H9 (cell line): ENCODE measurements at regions not wholly inside any gene's neighbourhood (a gene's known extent, or its start where the extent isn't known, plus 50 kb on each side); places are given as distances from the start of the nearest gene placed in this dataset.

Source experiments
- DNase-seq: peaks from one replicate; pipeline ENCODE4 v3.0.0-alpha.2; 2017
- H2AFZ ChIP-seq: one replicate; pipeline ENCODE4 v1.6.1; 2013; ENCODE audit warnings: mild to moderate bottlenecking, low read length, control low read depth, moderate library complexity
- H2AK5ac ChIP-seq: 2 replicates; pipeline ENCODE4 v1.6.1; 2013; ENCODE audit warnings: low read length, control low read depth, mixed read lengths; ENCODE audit not compliant: insufficient read length
- H2BK120ac ChIP-seq: one replicate; pipeline ENCODE4 v1.6.1; 2013; ENCODE audit warnings: low read depth, mild to moderate bottlenecking, low read length, control low read depth, inconsistent platforms; ENCODE audit not compliant: poor library complexity, severe bottlenecking
- H2BK12ac ChIP-seq: 2 replicates; pipeline ENCODE4 v1.6.1; 2013; ENCODE audit warnings: low read length, control low read depth, mixed read lengths, low read depth; ENCODE audit not compliant: insufficient read length
- H2BK15ac ChIP-seq: 2 replicates; pipeline ENCODE4 v1.6.1; 2013; ENCODE audit warnings: low read depth, low read length, control low read depth
- H2BK20ac ChIP-seq: one replicate; pipeline ENCODE4 v1.6.1; 2013; ENCODE audit warnings: low read depth, mild to moderate bottlenecking, low read length, control low read depth, inconsistent platforms; ENCODE audit not compliant: poor library complexity, severe bottlenecking
- H2BK5ac ChIP-seq: 2 replicates; pipeline ENCODE4 v1.6.1; 2013; ENCODE audit warnings: low read length, control low read depth, mixed read lengths; ENCODE audit not compliant: insufficient read length
- H3K14ac ChIP-seq: 2 replicates; pipeline ENCODE4 v1.6.1; 2013; ENCODE audit warnings: low read length, control low read depth; ENCODE audit not compliant: insufficient read depth
- H3K18ac ChIP-seq: 2 replicates; pipeline ENCODE4 v1.6.1; 2013; ENCODE audit warnings: low read depth, mild to moderate bottlenecking, mixed read lengths, low read length, control low read depth; ENCODE audit not compliant: insufficient read length
- H3K23ac ChIP-seq: 2 replicates; pipeline ENCODE4 v1.6.1; 2013; ENCODE audit warnings: low read length, control low read depth, mixed read lengths, low read depth; ENCODE audit not compliant: insufficient read length
- H3K23me2 ChIP-seq: 2 replicates; pipeline ENCODE4 v1.6.1; 2013; ENCODE audit warnings: low read depth, mild to moderate bottlenecking, mixed read lengths, low read length, control low read depth; ENCODE audit not compliant: insufficient read length, poor library complexity, severe bottlenecking
- H3K27ac ChIP-seq: 2 replicates; pipeline ENCODE4 v1.5.1; 2013; ENCODE audit warnings: low read length, control low read depth, mixed read lengths, low read depth; ENCODE audit not compliant: insufficient read length
- H3K27me3 ChIP-seq: 2 replicates; pipeline ENCODE4 v1.6.1; 2013; ENCODE audit warnings: low read length, control low read depth, inconsistent platforms; ENCODE audit not compliant: insufficient read depth
- H3K4ac ChIP-seq: 2 replicates; pipeline ENCODE4 v1.6.1; 2013; ENCODE audit warnings: low read depth, mild to moderate bottlenecking, control low read depth, inconsistent platforms, low read length, moderate library complexity
- H3K4me1 ChIP-seq: 2 replicates; pipeline ENCODE4 v1.6.1; 2013; ENCODE audit warnings: low read length, control low read depth, inconsistent platforms; ENCODE audit not compliant: insufficient read depth
- H3K4me2 ChIP-seq: 2 replicates; pipeline ENCODE4 v1.6.1; 2013; ENCODE audit warnings: low read length, control low read depth, mixed read lengths; ENCODE audit not compliant: insufficient read length, insufficient read depth
- H3K56ac ChIP-seq: 2 replicates; pipeline ENCODE4 v1.6.1; 2013; ENCODE audit warnings: low read depth, mild to moderate bottlenecking, mixed read lengths, low read length, control low read depth; ENCODE audit not compliant: insufficient read length
- H3K79me1 ChIP-seq: 2 replicates; pipeline ENCODE4 v1.6.1; 2013; ENCODE audit warnings: low read depth, mild to moderate bottlenecking, moderate library complexity, low read length, control low read depth, inconsistent platforms; ENCODE audit not compliant: insufficient read depth, poor library complexity, severe bottlenecking
- H3K79me2 ChIP-seq: 2 replicates; pipeline ENCODE4 v1.6.1; 2013; ENCODE audit warnings: low read length, control low read depth, inconsistent platforms; ENCODE audit not compliant: insufficient read depth
- H3K9ac ChIP-seq: 2 replicates; pipeline ENCODE4 v1.6.1; 2013; ENCODE audit warnings: low read length, control low read depth, mixed read lengths; ENCODE audit not compliant: insufficient read length; ENCODE audit errors: extremely low read depth
- H3K9me3 ChIP-seq: one replicate; pipeline ENCODE4 v1.6.1; 2013; ENCODE audit warnings: low read depth, low read length, inconsistent platforms; ENCODE audit not compliant: control insufficient read depth
- H3T11ph ChIP-seq: one replicate; pipeline ENCODE4 v1.6.1; 2013; ENCODE audit warnings: mild to moderate bottlenecking, low read length, control low read depth, inconsistent platforms
- H4K20me1 ChIP-seq: one replicate; pipeline ENCODE4 v1.6.1; 2013; ENCODE audit not compliant: control insufficient read depth, insufficient read length, insufficient read depth
- H4K5ac ChIP-seq: 2 replicates; pipeline ENCODE4 v1.6.1; 2013; ENCODE audit warnings: low read depth, mild to moderate bottlenecking, mixed read lengths, low read length, control low read depth; ENCODE audit not compliant: insufficient read length
- H4K8ac ChIP-seq: replicated peaks from 2 replicates; pipeline ENCODE4 v1.6.1; 2013; ENCODE audit warnings: low read length, control low read depth, mixed read lengths, low read depth; ENCODE audit not compliant: insufficient read length
- H4K91ac ChIP-seq: 2 replicates; pipeline ENCODE4 v1.6.1; 2013; ENCODE audit warnings: low read depth, mild to moderate bottlenecking, moderate library complexity, mixed read lengths, low read length, control low read depth; ENCODE audit not compliant: insufficient read length
- H3K27ac Mint-ChIP-seq, 3 experiments: 2 replicates in 2 of 3; 3 replicates in 1 of 3; pipeline ENCODE4 v1.8.0; 2020 to 2021; ENCODE audit warnings: mixed read lengths in 3 of 3, mild to moderate bottlenecking in 1 of 3, moderate library complexity in 1 of 3
- H3K27me3 Mint-ChIP-seq: 2 replicates; pipeline ENCODE4 v1.8.0; 2021; ENCODE audit warnings: low read depth, mild to moderate bottlenecking, moderate library complexity, mixed read lengths
- H3K36me3 Mint-ChIP-seq, 3 experiments: 2 replicates in 2 of 3; 3 replicates in 1 of 3; pipeline ENCODE4 v1.8.0; 2020 to 2021; ENCODE audit warnings: low read depth in 3 of 3, mixed read lengths in 3 of 3; ENCODE audit not compliant: insufficient read depth in 1 of 3
- H3K4me1 Mint-ChIP-seq, 2 experiments: 2 replicates each; pipeline ENCODE4 v1.8.0; 2020; ENCODE audit warnings: mixed read lengths in 2 of 2
- H3K4me3 Mint-ChIP-seq, 2 experiments: 2 replicates in 1 of 2; 3 replicates in 1 of 2; pipeline ENCODE4 v1.8.0; 2020 to 2021; ENCODE audit warnings: mild to moderate bottlenecking in 2 of 2, mixed read lengths in 2 of 2, moderate library complexity in 1 of 2
- H3K9me3 Mint-ChIP-seq, 2 experiments: 2 replicates in 1 of 2; 3 replicates in 1 of 2; pipeline ENCODE4 v1.8.0; 2020; ENCODE audit warnings: mild to moderate bottlenecking in 2 of 2, mixed read lengths in 2 of 2, moderate library complexity in 1 of 2
- CTCF ChIP-seq: fragments of 200-600 bp; sonication (generic); conservative IDR thresholded peaks from 3 replicates; pipeline ENCODE4 v1.8.0; 2021; ENCODE audit warnings: antibody characterized with exemption, mild to moderate bottlenecking
- WGBS: extraction: QIAGEN DNeasy Blood & Tissue Kit; methylation state at CpG from one replicate; pipeline ENCODE4 v1.1.7; 2013; ENCODE audit warnings: missing lambda C conversion rate, low lambda C conversion rate, mixed read lengths; ENCODE audit not compliant: insufficient read length; ENCODE audit errors: extremely low coverage; 5-methylcytosine and 5-hydroxymethylcytosine counted together

- no peak overlapping the region for H3K4me3 Mint-ChIP-seq
These were observed 201.1 kb downstream of the ACTR3 start for GRCh38 chr2:114091010-114091409.

More at GRCh38 chr2:114091010-114091409, 201.1 kb downstream of the ACTR3 start:
- no peak overlapping the region for H3K9ac ChIP-seq
- H3K4ac ChIP-seq = no peak overlapping the region
- H3K27me3 ChIP-seq = no peaks in the 10 kb centered on the region
- no peak overlapping the region for H3K4me2 ChIP-seq
- H3K36me3 Mint-ChIP-seq = peaks cover 4 to 9% (median 6%) of the 10 kb centered on the region in 3 experiments; a peak in 4 of 7 replicates
- H3K9me3 Mint-ChIP-seq = peaks cover 12% of the 10 kb centered on the region in 2 experiments
- no peak overlapping the region for H3K56ac ChIP-seq
- no peak overlapping the region for H2BK5ac ChIP-seq
- H3K27ac ChIP-seq = no peak overlapping the region
- no peak overlapping the region for H3K23ac ChIP-seq
- DNase-seq = no peak
- no peak overlapping the region for H2BK12ac ChIP-seq
- H2BK120ac ChIP-seq = no peak overlapping the region
- H3K27me3 Mint-ChIP-seq = no peaks in the 10 kb centered on the region
- no peak overlapping the region for H2BK15ac ChIP-seq
- H3K23me2 ChIP-seq = no peaks in the 10 kb centered on the region
- H3K79me2 ChIP-seq = no peaks in the 10 kb centered on the region
- H3K79me1 ChIP-seq = no peaks in the 10 kb centered on the region
- no peak overlapping the region for H3K18ac ChIP-seq
- H3T11ph ChIP-seq = no peak overlapping the region
- H4K91ac ChIP-seq = no peak overlapping the region
- H3K9me3 ChIP-seq = no peaks in the 10 kb centered on the region
- no peaks in the 10 kb centered on the region for H3K4me1 Mint-ChIP-seq
- H3K27ac Mint-ChIP-seq = no peak overlapping the region
- no peak overlapping the region for H2BK20ac ChIP-seq
- H4K20me1 ChIP-seq = no peaks in the 10 kb centered on the region
- no peak overlapping the region for H2AFZ ChIP-seq
- H3K14ac ChIP-seq = no peak overlapping the region
- H2AK5ac ChIP-seq = no peak overlapping the region
- WGBS = no CpG with 5 or more reads among the region's 1 CpG
- no peak overlapping the region for H4K5ac ChIP-seq
- no peak for TF ChIP-seq CTCF
- H4K8ac ChIP-seq = no peak overlapping the region
- no peaks in the 10 kb centered on the region for H3K4me1 ChIP-seq
